Breast epithelium (tissue), 4 donors: ENCODE measurements at regions not wholly inside any gene's neighbourhood (a gene's known extent, or its start where the extent isn't known, plus 50 kb on each side); places are given as distances from the start of the nearest gene placed in this dataset.
"Not testable (repeated sequence)": the region's sequence is repeated elsewhere in the genome, so short reads cannot be mapped to it uniquely, and the experiment has no call there.

Experiments
- DNase-seq, 2 donors: peaks; one replicate each; pipeline ENCODE4 v3.0.0-alpha.2; 2019; ENCODE audit warnings: low spot score in 2 of 2
- H3K27ac ChIP-seq, 2 donors: fragments of 200-600 bp; sonication (generic) in 1 of 2; one replicate each; pipeline ENCODE4 v1.5.1; 2016 to 2019; ENCODE audit warnings: mild to moderate bottlenecking in 1 of 2
- H3K27me3 ChIP-seq, 2 donors: fragments of 200-600 bp; sonication (generic) in 1 of 2; one replicate each; pipeline versions ENCODE4 v1.5.1 to v1.6.0; 2017 to 2019; ENCODE audit warnings: control low read depth in 1 of 2, mild to moderate bottlenecking in 1 of 2
- H3K36me3 ChIP-seq: fragments of 200-600 bp; one replicate; pipeline ENCODE4 v1.5.1; 2019
- H3K4me1 ChIP-seq, 2 donors: fragments of 200-600 bp; sonication (generic); one replicate each; pipeline ENCODE4 v1.5.1; 2016 to 2019; ENCODE audit warnings: control low read depth in 1 of 2
- H3K4me3 ChIP-seq, 3 donors: fragments of 200-600 bp; sonication (generic); 1 replicate in 2 of 3; 2 replicates in 1 of 3; pipeline ENCODE4 v1.5.1; 2016 to 2019; ENCODE audit warnings: mild to moderate bottlenecking in 3 of 3, moderate library complexity in 2 of 3
- H3K9me3 ChIP-seq, 2 donors: fragments of 200-600 bp; sonication (generic) in 1 of 2; one replicate each; pipeline ENCODE4 v1.5.1; 2016 to 2019; ENCODE audit warnings: control low read depth in 1 of 2
- CTCF ChIP-seq, 3 donors: fragments of 450-650 bp; IDR thresholded peaks; one replicate each; pipeline ENCODE4 v1.5.1; 2016 to 2017; ENCODE audit warnings: antibody characterized with exemption in 3 of 3, mild to moderate bottlenecking in 3 of 3, moderate library complexity in 3 of 3
- POLR2A ChIP-seq: fragments of 450-650 bp; IDR thresholded peaks from one replicate; pipeline ENCODE4 v1.6.1; 2016; ENCODE audit warnings: antibody characterized with exemption, mild to moderate bottlenecking, moderate library complexity
- POLR2AphosphoS5 ChIP-seq, 3 donors: sonication (generic); formaldehyde crosslinking; IDR thresholded peaks; one replicate each; pipeline ENCODE4 v1.6.1; 2017; ENCODE audit warnings: antibody characterized with exemption in 3 of 3
- intact Hi-C: fragments of 100-400 bp; cut with DNase I; formaldehyde crosslinking; loops from one replicate; pipeline ENCODE4 v1.15.1; 2023; ENCODE audit warnings: low total_unique reads

- intact Hi-C loops: no loop called here
- no peak for TF ChIP-seq CTCF (IDR thresholded peaks at IDR 0.05)
- no peak for TF ChIP-seq POLR2AphosphoS5 (IDR thresholded peaks at IDR 0.05)
- no peak for TF ChIP-seq POLR2A
- no peak for DNase-seq
- no peaks in the 10 kb centered on the region for H3K9me3 ChIP-seq
- H3K27ac ChIP-seq: no peak overlapping the region
- no peaks in the 10 kb centered on the region for H3K36me3 ChIP-seq
- no peaks in the 10 kb centered on the region for H3K27me3 ChIP-seq
- no peak overlapping the region for H3K4me3 ChIP-seq
- no peaks in the 10 kb centered on the region for H3K4me1 ChIP-seq
Measured at GRCh38 chr9:111098093-111098492, 59.8 kb upstream of the LPAR1 start.

- no peak overlapping the region for H3K4me3 ChIP-seq
- H3K27ac ChIP-seq: no peak overlapping the region
- no peak for DNase-seq
- H3K27me3 ChIP-seq: no peaks in the 10 kb centered on the region
- TF ChIP-seq POLR2A (no peak), POLR2AphosphoS5 (IDR thresholded peaks at IDR 0.05) (no peak), CTCF (IDR thresholded peaks at IDR 0.05) (no peak)
- H3K4me1 ChIP-seq: no peaks in the 10 kb centered on the region
- no peaks in the 10 kb centered on the region for H3K36me3 ChIP-seq
- H3K9me3 ChIP-seq: no peaks in the 10 kb centered on the region
- intact Hi-C loops: no loop called here
Measured at GRCh38 chr9:111096051-111096450, 57.8 kb upstream of the LPAR1 start.

GRCh38 chr9:111095441-111095840, 57.2 kb upstream of the LPAR1 start:
- intact Hi-C loops: no loop called here
- Histone ChIP-seq H3K9me3 (no peaks in the 10 kb centered on the region), H3K27ac (no peak overlapping the region)

GRCh38 chr9:111094958-111095357, 56.7 kb upstream of the LPAR1 start:
- Histone ChIP-seq H3K36me3 (no peaks in the 10 kb centered on the region), H3K27me3 (no peaks in the 10 kb centered on the region), H3K4me1 (no peaks in the 10 kb centered on the region), H3K4me3 (no peak overlapping the region), H3K27ac (no peak overlapping the region), H3K9me3 (no peaks in the 10 kb centered on the region)
- intact Hi-C loops: no loop called here
- no peak for TF ChIP-seq POLR2AphosphoS5 (IDR thresholded peaks at IDR 0.05)
- TF ChIP-seq POLR2A: no peak
- no peak for TF ChIP-seq CTCF (IDR thresholded peaks at IDR 0.05)
- DNase-seq: no peak

More at GRCh38 chr9:111095441-111095840, 57.2 kb upstream of the LPAR1 start:
- Histone ChIP-seq H3K4me1 (no peaks in the 10 kb centered on the region), H3K27me3 (no peaks in the 10 kb centered on the region), H3K36me3 (no peaks in the 10 kb centered on the region), H3K4me3 (no peak overlapping the region)
- TF ChIP-seq CTCF (IDR thresholded peaks at IDR 0.05): no peak
- no peak for TF ChIP-seq POLR2A
- TF ChIP-seq POLR2AphosphoS5 (IDR thresholded peaks at IDR 0.05): no peak
- no peak for DNase-seq

- no peaks in the 10 kb centered on the region for H3K36me3 ChIP-seq
- no peak overlapping the region for H3K4me3 ChIP-seq
- H3K4me1 ChIP-seq: no peaks in the 10 kb centered on the region
- intact Hi-C loops: no loop called here
- peak overlapping the region in 1 of 2 donors; percentile 67 for H3K27ac ChIP-seq
- no peak for DNase-seq
- no peaks in the 10 kb centered on the region for H3K27me3 ChIP-seq
- TF ChIP-seq POLR2A (no peak), CTCF (IDR thresholded peaks at IDR 0.05) (no peak), POLR2AphosphoS5 (IDR thresholded peaks at IDR 0.05) (no peak)
- no peaks in the 10 kb centered on the region for H3K9me3 ChIP-seq
Measured at GRCh38 chr9:111094433-111094924, 56.2 kb upstream of the LPAR1 start.

GRCh38 chr9:111092167-111092566, 53.9 kb upstream of the LPAR1 start:
- H3K27ac ChIP-seq, intact Hi-C loops, H3K36me3 ChIP-seq, DNase-seq, H3K27me3 ChIP-seq, H3K4me1 ChIP-seq, H3K4me3 ChIP-seq, H3K9me3 ChIP-seq: not testable (repeated sequence)
